Astrocyte (in vitro differentiated cells and primary cell): ENCODE measurements at regions not wholly inside any gene's neighbourhood (a gene's known extent, or its start where the extent isn't known, plus 50 kb on each side); places are given as distances from the start of the nearest gene placed in this dataset.

Experiments used
- CTCF ChIP-seq: IDR thresholded peaks from 2 replicates; pipeline ENCODE4 v1.5.1; 2011; ENCODE audit warnings: low read depth, mild to moderate bottlenecking, inconsistent platforms, low read length, moderate library complexity; ENCODE audit not compliant: insufficient read depth
- EZH2 ChIP-seq: IDR thresholded peaks from 2 replicates; pipeline ENCODE4 v1.6.1; 2012; ENCODE audit warnings: mild to moderate bottlenecking, low read length, inconsistent platforms; ENCODE audit not compliant: insufficient read depth

GRCh38 chr21:29231756-29232529, 66.8 kb upstream of the BACH1 start:
- TF ChIP-seq CTCF (no peak), EZH2 (no peak)
